Dendritic cell treated with granulocyte-macrophage colony-stimulating factor and Interleukin-4, amounts not matched to agents 40 ng/mL and 50 ng/mL, for 4 days (primary cell): ENCODE measurements at regions not wholly inside any gene's neighbourhood (a gene's known extent, or its start where the extent isn't known, plus 50 kb on each side); places are given as distances from the start of the nearest gene placed in this dataset.

Experiments used
- H3K27ac Mint-ChIP-seq: one replicate; pipeline ENCODE4 v1.8.0; 2022; ENCODE audit warnings: mild to moderate bottlenecking, mixed read lengths
- H3K27me3 Mint-ChIP-seq: one replicate; pipeline ENCODE4 v1.8.0; 2022; ENCODE audit warnings: mild to moderate bottlenecking, mixed read lengths
- H3K36me3 Mint-ChIP-seq: one replicate; pipeline ENCODE4 v1.8.0; 2022; ENCODE audit warnings: low read depth, mixed read lengths
- H3K4me1 Mint-ChIP-seq: one replicate; pipeline ENCODE4 v1.8.0; 2022; ENCODE audit warnings: low read depth, mixed read lengths
- H3K4me3 Mint-ChIP-seq: one replicate; pipeline ENCODE4 v1.8.0; 2022; ENCODE audit warnings: mild to moderate bottlenecking, moderate library complexity, mixed read lengths
- H3K9me3 Mint-ChIP-seq: one replicate; pipeline ENCODE4 v1.8.0; 2022; ENCODE audit warnings: mixed read lengths
- intact Hi-C: fragments of 100-400 bp; cut with micrococcal nuclease; formaldehyde crosslinking; loops from one replicate; pipeline ENCODE4 v1.15.0; 2022

DNA sequence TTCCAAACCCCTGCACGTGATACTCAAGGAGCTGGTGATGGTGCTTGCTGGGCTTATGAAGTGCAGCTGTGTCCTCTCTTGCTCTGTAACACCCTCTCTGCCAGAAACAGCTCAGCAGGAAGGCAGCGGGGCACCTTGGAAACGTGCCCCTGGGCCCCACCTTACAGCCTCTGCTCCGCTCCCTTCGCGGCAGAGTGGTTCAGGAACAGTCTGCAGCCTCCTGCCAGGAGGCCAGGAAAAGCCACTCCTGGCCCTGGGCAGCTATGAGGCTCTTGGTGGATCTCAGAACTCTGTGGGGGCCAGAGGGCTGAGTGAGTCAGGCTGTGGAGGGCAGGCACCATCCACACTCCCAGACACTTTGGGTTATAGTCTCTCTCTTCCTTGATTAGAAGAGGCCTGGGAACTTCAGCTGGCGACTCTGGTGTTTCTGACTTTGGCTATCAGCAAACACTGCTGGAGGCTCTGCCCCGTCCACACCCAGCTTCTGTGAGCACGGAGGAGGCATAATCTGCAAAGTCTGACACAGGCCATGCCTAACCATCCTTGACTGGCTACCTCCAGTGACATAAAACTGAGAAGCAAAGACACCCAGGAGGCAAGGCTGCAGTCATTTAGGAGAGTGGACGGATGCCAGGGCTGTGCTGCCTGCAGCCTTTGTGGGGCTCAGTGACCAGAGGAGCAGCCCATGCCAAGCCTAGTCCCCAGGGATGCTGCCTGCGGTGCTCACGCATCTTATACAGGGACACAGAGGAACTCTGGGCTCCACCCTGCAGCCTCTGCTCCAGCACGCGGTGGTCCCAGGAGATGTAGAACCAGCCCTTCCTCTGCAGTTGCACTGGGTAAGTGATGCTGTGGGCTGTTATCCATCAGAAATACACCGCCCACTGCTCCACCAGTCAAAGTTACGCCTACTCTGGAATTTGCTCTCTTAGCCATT, 65.3 kb downstream of the METRNL start:
- H3K4me3 Mint-ChIP-seq, result no peak overlapping the region
- peaks cover 14% of the 10 kb centered on the region for H3K36me3 Mint-ChIP-seq
- intact Hi-C loops, result no loop called here
- peaks cover 4% of the 10 kb centered on the region for H3K27me3 Mint-ChIP-seq
- H3K9me3 Mint-ChIP-seq, result peaks cover 37% of the 10 kb centered on the region
- H3K4me1 Mint-ChIP-seq, result peaks cover 55% of the 10 kb centered on the region
- H3K27ac Mint-ChIP-seq, result peak overlapping the region; percentile 72

GRCh38 chr17:83145358-83145738, 65.9 kb downstream of the METRNL start:
- H3K9me3 Mint-ChIP-seq, result peaks cover 32% of the 10 kb centered on the region
- peaks cover 61% of the 10 kb centered on the region for H3K4me1 Mint-ChIP-seq
- H3K27me3 Mint-ChIP-seq, result peaks cover 4% of the 10 kb centered on the region
- peak overlapping the region; percentile 72 for H3K27ac Mint-ChIP-seq
- intact Hi-C loops, result no loop called here
- peaks cover 14% of the 10 kb centered on the region for H3K36me3 Mint-ChIP-seq
- no peak overlapping the region for H3K4me3 Mint-ChIP-seq

- peaks cover 14% of the 10 kb centered on the region for H3K36me3 Mint-ChIP-seq
- peaks cover 4% of the 10 kb centered on the region for H3K27me3 Mint-ChIP-seq
Measured at GRCh38 chr17:83145831-83146230, 66.4 kb downstream of the METRNL start.

GRCh38 chr17:83146347-83146746, 66.9 kb downstream of the METRNL start:
- intact Hi-C loops, result no loop called here
- H3K27me3 Mint-ChIP-seq, result peaks cover 4% of the 10 kb centered on the region
- H3K9me3 Mint-ChIP-seq, result peaks cover 23% of the 10 kb centered on the region
- no peak overlapping the region for H3K4me3 Mint-ChIP-seq
- peaks cover 71% of the 10 kb centered on the region for H3K4me1 Mint-ChIP-seq
- peaks cover 14% of the 10 kb centered on the region for H3K36me3 Mint-ChIP-seq
- H3K27ac Mint-ChIP-seq, result peak overlapping the region; percentile 72

More at GRCh38 chr17:83145831-83146230, 66.4 kb downstream of the METRNL start:
- intact Hi-C loops, result no loop called here
- Mint-ChIP-seq H3K9me3 (peaks cover 28% of the 10 kb centered on the region), H3K4me3 (no peak overlapping the region), H3K27ac (peak overlapping the region; percentile 72), H3K4me1 (peaks cover 66% of the 10 kb centered on the region)

- H3K27ac Mint-ChIP-seq, result peak overlapping the region; percentile 72
- peaks cover 10% of the 10 kb centered on the region for H3K36me3 Mint-ChIP-seq
- no peak overlapping the region for H3K4me3 Mint-ChIP-seq
- peaks cover 81% of the 10 kb centered on the region for H3K4me1 Mint-ChIP-seq
- peaks cover 13% of the 10 kb centered on the region for H3K9me3 Mint-ChIP-seq
- H3K27me3 Mint-ChIP-seq, result peaks cover 7% of the 10 kb centered on the region
- intact Hi-C loops, result no loop called here
Measured at GRCh38 chr17:83147280-83147679, 67.9 kb downstream of the METRNL start.

DNA sequence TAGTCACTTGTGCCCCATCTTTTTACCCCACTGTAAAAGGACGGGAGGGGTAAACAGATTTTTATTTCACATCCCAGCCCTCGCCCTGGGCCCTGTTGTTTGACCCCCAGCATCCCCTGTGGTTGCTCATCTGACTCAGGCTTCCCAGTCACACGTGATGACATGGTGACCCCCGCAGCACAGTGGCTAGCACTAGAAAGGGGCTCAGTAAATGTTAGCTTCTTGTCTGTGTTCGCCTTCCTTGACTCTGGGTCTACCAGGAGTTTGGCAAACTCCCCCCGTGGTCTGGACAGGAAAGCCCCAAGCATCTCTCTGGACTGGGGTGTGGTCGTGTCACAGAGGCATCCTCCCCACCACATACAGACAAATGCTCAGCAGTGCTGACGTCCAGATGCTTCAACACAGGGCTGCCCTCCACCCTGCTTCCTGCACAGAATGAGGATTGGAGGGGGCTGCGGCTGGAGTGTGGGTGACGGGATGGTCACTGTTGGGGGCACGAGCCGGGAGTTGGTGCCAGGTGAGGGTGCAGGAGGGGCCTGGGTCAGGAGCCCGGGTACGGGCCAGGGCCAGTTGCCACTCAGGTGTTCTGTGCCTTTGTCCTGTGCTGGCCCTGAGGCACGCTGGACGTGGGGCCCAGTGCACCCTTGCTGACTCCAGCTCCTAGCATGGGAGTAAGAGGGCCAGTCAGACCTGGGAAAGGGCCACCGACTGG, 69.1 kb downstream of the METRNL start:
- Mint-ChIP-seq H3K27me3 (peaks cover 7% of the 10 kb centered on the region), H3K9me3 (peaks cover 2% of the 10 kb centered on the region), H3K27ac (peak overlapping the region; percentile 72), H3K4me3 (no peak overlapping the region), H3K4me1 (peaks cover 93% of the 10 kb centered on the region), H3K36me3 (no peaks in the 10 kb centered on the region)
- intact Hi-C loops, result no loop called here

- Mint-ChIP-seq H3K27ac (peak overlapping the region; percentile 95), H3K27me3 (peaks cover 6% of the 10 kb centered on the region), H3K36me3 (no peaks in the 10 kb centered on the region), H3K4me3 (no peak overlapping the region), H3K9me3 (no peaks in the 10 kb centered on the region), H3K4me1 (peaks cover 96% of the 10 kb centered on the region)
- intact Hi-C loops, result no loop called here
Measured at GRCh38 chr17:83149029-83149725, 69.8 kb downstream of the METRNL start.

GRCh38 chr17:83149761-83150251, 70.4 kb downstream of the METRNL start:
- H3K4me3 Mint-ChIP-seq, result no peak overlapping the region
- H3K9me3 Mint-ChIP-seq, result no peaks in the 10 kb centered on the region
- peak overlapping the region; percentile 95 for H3K27ac Mint-ChIP-seq
- H3K36me3 Mint-ChIP-seq, result no peaks in the 10 kb centered on the region
- intact Hi-C loops, result no loop called here
- peaks cover 96% of the 10 kb centered on the region for H3K4me1 Mint-ChIP-seq
- peaks cover 3% of the 10 kb centered on the region for H3K27me3 Mint-ChIP-seq

DNA sequence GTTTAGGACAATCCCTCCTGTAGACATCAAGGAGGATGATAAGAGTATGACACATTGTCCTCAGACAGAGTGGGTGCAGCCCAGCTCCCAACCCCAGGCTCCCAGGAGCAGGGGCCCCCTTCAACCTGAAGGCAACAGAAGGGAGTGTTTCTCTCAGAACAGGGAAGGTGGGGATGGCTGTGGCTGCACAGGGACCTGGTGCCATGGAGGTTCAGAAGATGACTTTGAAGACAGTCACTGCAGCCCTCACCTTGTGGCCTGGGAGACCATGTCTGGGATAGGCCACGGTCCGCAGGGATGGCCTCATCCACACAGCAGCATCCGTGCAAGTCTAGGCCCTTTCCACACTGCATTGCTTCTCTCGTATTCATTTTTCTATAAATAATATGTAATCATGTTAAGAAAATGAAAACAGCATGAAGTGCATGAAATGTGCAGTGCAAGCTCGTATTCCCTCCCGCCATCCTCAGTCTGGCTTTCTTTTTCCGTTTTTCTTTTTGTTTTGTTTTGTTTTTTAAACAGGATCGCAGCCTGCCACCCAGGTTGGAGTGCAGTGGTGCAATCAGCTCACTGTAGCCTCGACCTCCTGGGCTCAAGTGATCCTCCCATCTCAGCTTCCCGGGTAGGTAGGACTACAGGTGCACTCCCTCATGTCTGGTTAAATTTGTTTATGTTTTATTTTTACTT, 71.1 kb downstream of the METRNL start:
- Mint-ChIP-seq H3K36me3 (no peaks in the 10 kb centered on the region), H3K9me3 (no peaks in the 10 kb centered on the region), H3K27ac (peak overlapping the region; percentile 95), H3K27me3 (peaks cover 3% of the 10 kb centered on the region), H3K4me1 (peaks cover 96% of the 10 kb centered on the region), H3K4me3 (no peak overlapping the region)
- intact Hi-C loops, result no loop called here

DNA sequence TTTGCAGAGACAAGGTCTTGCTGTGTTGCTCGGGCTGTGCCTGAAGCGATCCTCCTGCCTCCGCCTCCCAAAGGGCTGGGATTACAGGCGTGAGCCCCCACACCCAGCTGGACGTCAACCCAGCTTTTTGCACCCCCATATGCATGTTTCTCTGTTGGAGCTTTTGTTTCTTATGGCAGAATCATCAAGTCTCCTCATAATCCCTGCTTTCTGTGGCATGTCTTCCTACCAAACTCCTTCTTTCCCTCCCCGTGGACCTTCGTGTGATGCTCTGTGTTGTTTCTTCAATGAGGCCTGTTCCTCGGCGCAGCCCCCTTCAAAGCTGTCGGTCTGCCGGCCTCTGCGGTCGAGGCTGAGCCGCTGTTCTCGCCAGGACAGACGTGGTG, 71.6 kb downstream of the METRNL start:
- peaks cover 99% of the 10 kb centered on the region for H3K4me1 Mint-ChIP-seq
- H3K4me3 Mint-ChIP-seq, result no peak overlapping the region
- no peaks in the 10 kb centered on the region for H3K36me3 Mint-ChIP-seq
- H3K27me3 Mint-ChIP-seq, result peaks cover 3% of the 10 kb centered on the region
- no peaks in the 10 kb centered on the region for H3K9me3 Mint-ChIP-seq
- H3K27ac Mint-ChIP-seq, result peak overlapping the region; percentile 95
- intact Hi-C loops, result no loop called here

GRCh38 chr17:83151442-83152226, 72.2 kb downstream of the METRNL start:
- Mint-ChIP-seq H3K36me3 (no peaks in the 10 kb centered on the region), H3K27me3 (peaks cover 3% of the 10 kb centered on the region), H3K27ac (peak overlapping the region; percentile 95), H3K9me3 (no peaks in the 10 kb centered on the region), H3K4me1 (peaks cover 99% of the 10 kb centered on the region), H3K4me3 (peak overlapping the region; percentile 21)
- intact Hi-C loops, result loop anchor here (2.0 kb wide), 2 partner anchors 41 to 51 kb away; no protein-coding TSS in a partner anchor

- H3K9me3 Mint-ChIP-seq, result no peaks in the 10 kb centered on the region
- no peaks in the 10 kb centered on the region for H3K36me3 Mint-ChIP-seq
- peaks cover 92% of the 10 kb centered on the region for H3K4me1 Mint-ChIP-seq
- H3K27me3 Mint-ChIP-seq, result peaks cover 3% of the 10 kb centered on the region
- intact Hi-C loops, result loop anchor here (2.0 kb wide), 2 partner anchors 41 to 51 kb away; no protein-coding TSS in a partner anchor
- H3K27ac Mint-ChIP-seq, result peak overlapping the region; percentile 95
- H3K4me3 Mint-ChIP-seq, result peak overlapping the region; percentile 21
Measured at GRCh38 chr17:83152227-83152744, 72.9 kb downstream of the METRNL start.
